K562 (cell line): ENCODE measurements at regions not wholly inside any gene's neighbourhood (a gene's known extent, or its start where the extent isn't known, plus 50 kb on each side); places are given as distances from the start of the nearest gene placed in this dataset.

Experiments used
- ARNT ChIP-seq, 2 experiments: fragments of 450-650 bp; IDR thresholded peaks; 2 replicates each; pipeline ENCODE4 v1.6.1; 2016; ENCODE audit warnings: mild to moderate bottlenecking in 1 of 2
- EHMT2 ChIP-seq: fragments of 450-650 bp; IDR thresholded peaks from 2 replicates; pipeline ENCODE4 v1.6.1; 2018; ENCODE audit warnings: antibody characterized with exemption
- FOS ChIP-seq: IDR thresholded peaks from 3 replicates; pipeline ENCODE4 v1.6.1; 2011; ENCODE audit not compliant: insufficient read length; ENCODE audit errors: extremely low read depth
- HMG20B ChIP-seq: fragments of 250-450 bp; sonication (Bioruptor Pico); IDR thresholded peaks from 2 replicates; pipeline ENCODE4 v1.5.0; 2021; ENCODE audit warnings: mild to moderate bottlenecking
- MGA ChIP-seq: fragments of 450-650 bp; IDR thresholded peaks from 2 replicates; pipeline ENCODE4 v1.6.1; 2016; ENCODE audit warnings: mild to moderate bottlenecking, moderate library complexity
- NCOA4 ChIP-seq: fragments of 450-650 bp; IDR thresholded peaks from 2 replicates; pipeline ENCODE4 v1.6.1; 2018; ENCODE audit warnings: mild to moderate bottlenecking; ENCODE audit not compliant: partially characterized antibody
- SOX6 ChIP-seq: fragments of 450-650 bp; IDR thresholded peaks from 2 replicates; pipeline ENCODE4 v1.6.1; 2014; ENCODE audit warnings: mild to moderate bottlenecking
- SRSF9 ChIP-seq: fragments of 200-400 bp; formaldehyde crosslinking; IDR thresholded peaks from 2 replicates; pipeline ENCODE4 v1.6.1; 2017; ENCODE audit warnings: low read depth, low read length, borderline replicate concordance
- XRCC5 ChIP-seq: fragments of 200-400 bp; formaldehyde crosslinking; IDR thresholded peaks from 2 replicates; pipeline ENCODE4 v1.6.1; 2017; ENCODE audit warnings: low read depth, mild to moderate bottlenecking, low read length
- ZBTB8A ChIP-seq: fragments of 450-650 bp; IDR thresholded peaks from 2 replicates; pipeline ENCODE4 v1.6.1; 2018; ENCODE audit warnings: mild to moderate bottlenecking, moderate library complexity; ENCODE audit not compliant: partially characterized antibody
- ZNF184 ChIP-seq: sonication (generic); formaldehyde crosslinking; IDR thresholded peaks from 2 replicates; pipeline ENCODE4 v1.5.0; 2020; ENCODE audit warnings: missing genetic modification reagents
- TF ChIP-seq, protein P1 (sequence below): fragments of 450-650 bp; IDR thresholded peaks from 2 replicates; pipeline ENCODE4 v1.6.1; 2018; ENCODE audit not compliant: partially characterized antibody
- TF ChIP-seq, protein P2 (sequence below): fragments of 250-450 bp; sonication (Bioruptor Pico); IDR thresholded peaks from 2 replicates; pipeline ENCODE4 v1.4.0; 2020

- TF ChIP-seq MGA, result 0 out of 2 replicates have a peak, but pooled peaks have one; percentile 12
- no peak for TF ChIP-seq ZBTB8A
- no peak for TF ChIP-seq EHMT2
- no peak for TF ChIP-seq NCOA4
- no peak for TF ChIP-seq HMG20B (CRISPR knock-in tag)
- 0 out of 2 replicates have a peak, but pooled peaks have one; percentile 8 for TF ChIP-seq ZNF184 (CRISPR knock-in tag)
- no peak for TF ChIP-seq FOS
- peak in 1 of 2 experiments; percentile 92; a peak in 2 of 4 replicates for TF ChIP-seq ARNT (IDR thresholded peaks at IDR 0.05)
- no peak for TF ChIP-seq SOX6
- no peak for TF ChIP-seq SRSF9
- no peak for TF ChIP-seq XRCC5
- TF ChIP-seq, protein P1, sequence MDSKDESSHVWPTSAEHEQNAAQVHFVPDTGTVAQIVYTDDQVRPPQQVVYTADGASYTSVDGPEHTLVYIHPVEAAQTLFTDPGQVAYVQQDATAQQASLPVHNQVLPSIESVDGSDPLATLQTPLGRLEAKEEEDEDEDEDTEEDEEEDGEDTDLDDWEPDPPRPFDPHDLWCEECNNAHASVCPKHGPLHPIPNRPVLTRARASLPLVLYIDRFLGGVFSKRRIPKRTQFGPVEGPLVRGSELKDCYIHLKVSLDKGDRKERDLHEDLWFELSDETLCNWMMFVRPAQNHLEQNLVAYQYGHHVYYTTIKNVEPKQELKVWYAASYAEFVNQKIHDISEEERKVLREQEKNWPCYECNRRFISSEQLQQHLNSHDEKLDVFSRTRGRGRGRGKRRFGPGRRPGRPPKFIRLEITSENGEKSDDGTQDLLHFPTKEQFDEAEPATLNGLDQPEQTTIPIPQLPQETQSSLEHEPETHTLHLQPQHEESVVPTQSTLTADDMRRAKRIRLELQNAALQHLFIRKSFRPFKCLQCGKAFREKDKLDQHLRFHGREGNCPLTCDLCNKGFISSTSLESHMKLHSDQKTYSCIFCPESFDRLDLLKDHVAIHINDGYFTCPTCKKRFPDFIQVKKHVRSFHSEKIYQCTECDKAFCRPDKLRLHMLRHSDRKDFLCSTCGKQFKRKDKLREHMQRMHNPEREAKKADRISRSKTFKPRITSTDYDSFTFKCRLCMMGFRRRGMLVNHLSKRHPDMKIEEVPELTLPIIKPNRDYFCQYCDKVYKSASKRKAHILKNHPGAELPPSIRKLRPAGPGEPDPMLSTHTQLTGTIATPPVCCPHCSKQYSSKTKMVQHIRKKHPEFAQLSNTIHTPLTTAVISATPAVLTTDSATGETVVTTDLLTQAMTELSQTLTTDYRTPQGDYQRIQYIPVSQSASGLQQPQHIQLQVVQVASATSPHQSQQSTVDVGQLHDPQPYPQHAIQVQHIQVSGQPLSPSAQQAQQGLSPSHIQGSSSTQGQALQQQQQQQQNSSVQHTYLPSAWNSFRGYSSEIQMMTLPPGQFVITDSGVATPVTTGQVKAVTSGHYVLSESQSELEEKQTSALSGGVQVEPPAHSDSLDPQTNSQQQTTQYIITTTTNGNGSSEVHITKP, result no peak
- TF ChIP-seq, protein P2, sequence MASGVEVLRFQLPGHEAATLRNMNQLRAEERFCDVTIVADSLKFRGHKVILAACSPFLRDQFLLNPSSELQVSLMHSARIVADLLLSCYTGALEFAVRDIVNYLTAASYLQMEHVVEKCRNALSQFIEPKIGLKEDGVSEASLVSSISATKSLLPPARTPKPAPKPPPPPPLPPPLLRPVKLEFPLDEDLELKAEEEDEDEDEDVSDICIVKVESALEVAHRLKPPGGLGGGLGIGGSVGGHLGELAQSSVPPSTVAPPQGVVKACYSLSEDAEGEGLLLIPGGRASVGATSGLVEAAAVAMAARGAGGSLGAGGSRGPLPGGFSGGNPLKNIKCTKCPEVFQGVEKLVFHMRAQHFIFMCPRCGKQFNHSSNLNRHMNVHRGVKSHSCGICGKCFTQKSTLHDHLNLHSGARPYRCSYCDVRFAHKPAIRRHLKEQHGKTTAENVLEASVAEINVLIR (CRISPR knock-in tag), result no peak
These were observed 401.5 kb upstream of the PIK3R1 start (continued) for GRCh38 chr5:67813877-67814539.
